Lower lobe of right lung (tissue), 2 donors: ENCODE measurements at regions not wholly inside any gene's neighbourhood (a gene's known extent, or its start where the extent isn't known, plus 50 kb on each side); places are given as distances from the start of the nearest gene placed in this dataset.

Source experiments
- ATAC-seq, 2 donors: fragments of 200-7000 bp; cut with Tn5 transposase; one replicate each; pipeline ENCODE4 v1.9.1; 2020 to 2022; ENCODE audit warnings: mild to moderate bottlenecking in 2 of 2, moderate library complexity in 2 of 2
- DNase-seq: peaks from one replicate; pipeline ENCODE4 v3.0.0-alpha.2; 2020
- H3K27ac ChIP-seq: fragments of 200-600 bp; one replicate; pipeline ENCODE4 v1.8.0; 2022
- H3K27me3 ChIP-seq: fragments of 200-600 bp; one replicate; pipeline ENCODE4 v1.8.0; 2022; ENCODE audit warnings: low read depth
- H3K36me3 ChIP-seq: fragments of 200-600 bp; one replicate; pipeline ENCODE4 v1.8.0; 2022; ENCODE audit warnings: mild to moderate bottlenecking
- H3K4me1 ChIP-seq: fragments of 200-600 bp; one replicate; pipeline ENCODE4 v1.8.0; 2022
- H3K4me3 ChIP-seq: fragments of 200-600 bp; one replicate; pipeline ENCODE4 v1.8.0; 2022; ENCODE audit warnings: mild to moderate bottlenecking
- H3K9me3 ChIP-seq: fragments of 200-600 bp; one replicate; pipeline ENCODE4 v1.8.0; 2022
- CTCF ChIP-seq: fragments of 200-600 bp; IDR thresholded peaks from one replicate; pipeline ENCODE4 v1.8.0; 2022; ENCODE audit warnings: antibody characterized with exemption, mild to moderate bottlenecking
- intact Hi-C: fragments of 100-400 bp; cut with DNase I; formaldehyde crosslinking; loops from one replicate; pipeline ENCODE4 v1.11.0; 2022
- donor health status: DM: no; HTN: yes; CAD: no; lungs with severe emphysema.

GRCh38 chrX:23592741-23593140 is 74.6 kb upstream of the PRDX4 start:
- no peak for TF ChIP-seq CTCF
- Histone ChIP-seq H3K9me3 (no peaks in the 10 kb centered on the region), H3K4me3 (no peak overlapping the region), H3K27me3 (no peaks in the 10 kb centered on the region), H3K4me1 (no peaks in the 10 kb centered on the region), H3K27ac (no peak overlapping the region), H3K36me3 (no peaks in the 10 kb centered on the region)
- intact Hi-C loops, result no loop called here
- ATAC-seq (no peak), DNase-seq (no peak)

GRCh38 chrX:23598575-23598974 is 68.7 kb upstream of the PRDX4 start:
- no peak for TF ChIP-seq CTCF
- DNase-seq, result no peak
- intact Hi-C loops, result no loop called here
- no peaks in the 10 kb centered on the region for H3K36me3 ChIP-seq
- no peaks in the 10 kb centered on the region for H3K9me3 ChIP-seq
- no peaks in the 10 kb centered on the region for H3K27me3 ChIP-seq
- ATAC-seq, result no peak
- no peak overlapping the region for H3K4me3 ChIP-seq
- H3K4me1 ChIP-seq, result no peaks in the 10 kb centered on the region
- no peak overlapping the region for H3K27ac ChIP-seq

GRCh38 chrX:23603501-23603900 is 63.8 kb upstream of the PRDX4 start:
- intact Hi-C loops, result no loop called here
- H3K27me3 ChIP-seq, result no peaks in the 10 kb centered on the region
- DNase-seq (no peak), ATAC-seq (no peak)
- no peak overlapping the region for H3K4me3 ChIP-seq
- TF ChIP-seq CTCF, result no peak
- H3K27ac ChIP-seq, result no peak overlapping the region
- H3K4me1 ChIP-seq, result no peaks in the 10 kb centered on the region
- no peaks in the 10 kb centered on the region for H3K9me3 ChIP-seq
- H3K36me3 ChIP-seq, result no peaks in the 10 kb centered on the region

- Histone ChIP-seq H3K4me3 (no peak overlapping the region), H3K27ac (no peak overlapping the region), H3K9me3 (no peaks in the 10 kb centered on the region), H3K36me3 (no peaks in the 10 kb centered on the region), H3K4me1 (no peaks in the 10 kb centered on the region), H3K27me3 (no peaks in the 10 kb centered on the region)
- DNase-seq, result no peak
- no peak for TF ChIP-seq CTCF
- intact Hi-C loops, result no loop called here
- no peak for ATAC-seq
Observed at GRCh38 chrX:23610495-23610894, 56.8 kb upstream of the PRDX4 start.

GRCh38 chrX:23612846-23613245 is 54.4 kb upstream of the PRDX4 start:
- DNase-seq (no peak), ATAC-seq (no peak)
- H3K4me3 ChIP-seq, result no peak overlapping the region
- H3K4me1 ChIP-seq, result no peaks in the 10 kb centered on the region
- no peaks in the 10 kb centered on the region for H3K9me3 ChIP-seq
- H3K36me3 ChIP-seq, result no peaks in the 10 kb centered on the region
- no peak overlapping the region for H3K27ac ChIP-seq
- H3K27me3 ChIP-seq, result no peaks in the 10 kb centered on the region
- TF ChIP-seq CTCF, result no peak
- intact Hi-C loops, result no loop called here

- peak; percentile 47 for TF ChIP-seq CTCF
- H3K4me1 ChIP-seq, result no peaks in the 10 kb centered on the region
- no peaks in the 10 kb centered on the region for H3K9me3 ChIP-seq
- no peak for DNase-seq
- H3K27me3 ChIP-seq, result no peaks in the 10 kb centered on the region
- no peak overlapping the region for H3K27ac ChIP-seq
- H3K36me3 ChIP-seq, result no peaks in the 10 kb centered on the region
- no peak overlapping the region for H3K4me3 ChIP-seq
- intact Hi-C loops, result no loop called here
- peak in 1 of 2 donors; percentile 45 for ATAC-seq
Observed at GRCh38 chrX:23616361-23616760, 50.9 kb upstream of the PRDX4 start.
